ENCODE measurements at regions not wholly inside any gene's neighbourhood (a gene's known extent, or its start where the extent isn't known, plus 50 kb on each side); places are given as distances from the start of the nearest gene placed in this dataset.
"Not testable (repeated sequence)": the region's sequence is repeated elsewhere in the genome, so short reads cannot be mapped to it uniquely, and the experiment has no call there.

- Histone ChIP-seq H3K4me3 (no peak overlapping the region), H3K36me3 (no peaks in the 10 kb centered on the region), H3K27ac (no peak overlapping the region), H3K4me1 (no peaks in the 10 kb centered on the region), H3K9me3 (no peaks in the 10 kb centered on the region), H3K27me3 (no peaks in the 10 kb centered on the region)
- intact Hi-C loops (cut with DNase I; ENCODE audit: low total_unique reads): no loop called here
- no peak for DNase-seq
- TF ChIP-seq CTCF (IDR thresholded peaks at IDR 0.05): no peak
- no peak for TF ChIP-seq POLR2A (IDR thresholded peaks at IDR 0.05)
These were observed 151.0 kb downstream of the NUF2 start for GRCh38 chr1:163472651-163473248.

- Histone ChIP-seq H3K4me1 (no peaks in the 10 kb centered on the region), H3K4me3 (no peak overlapping the region), H3K27me3 (no peaks in the 10 kb centered on the region), H3K9me3 (no peaks in the 10 kb centered on the region), H3K27ac (no peak overlapping the region), H3K36me3 (no peaks in the 10 kb centered on the region)
- no peak for DNase-seq
- TF ChIP-seq POLR2A (IDR thresholded peaks at IDR 0.05) (no peak), CTCF (IDR thresholded peaks at IDR 0.05) (no peak)
- intact Hi-C loops (cut with DNase I; ENCODE audit: low total_unique reads): no loop called here
These were observed 155.6 kb downstream of the NUF2 start for GRCh38 chr1:163477276-163477830.

GRCh38 chr1:163498391-163499330 lies 176.9 kb downstream of the NUF2 start:
- not testable (repeated sequence) for DNase-seq, H3K4me3 ChIP-seq

GRCh38 chr1:163504331-163504978 lies 182.7 kb downstream of the NUF2 start:
- TF ChIP-seq POLR2A (IDR thresholded peaks at IDR 0.05): no peak
- no peak for TF ChIP-seq CTCF (IDR thresholded peaks at IDR 0.05)
- Histone ChIP-seq H3K4me1 (no peaks in the 10 kb centered on the region), H3K27me3 (no peaks in the 10 kb centered on the region), H3K36me3 (no peaks in the 10 kb centered on the region), H3K9me3 (no peaks in the 10 kb centered on the region), H3K27ac (no peak overlapping the region), H3K4me3 (no peak overlapping the region)
- DNase-seq: no peak
- intact Hi-C loops (cut with DNase I; ENCODE audit: low total_unique reads): no loop called here

More at GRCh38 chr1:163498391-163499330, 176.9 kb downstream of the NUF2 start:
- H3K27ac ChIP-seq; H3K27me3 ChIP-seq; H3K4me1 ChIP-seq; intact Hi-C loops (cut with DNase I; ENCODE audit: low total_unique reads); H3K9me3 ChIP-seq; H3K36me3 ChIP-seq: not testable (repeated sequence)

GRCh38 chr1:163509114-163509513 lies 187.4 kb downstream of the NUF2 start:
- no peaks in the 10 kb centered on the region for H3K4me1 ChIP-seq
- H3K27me3 ChIP-seq: no peaks in the 10 kb centered on the region
- intact Hi-C loops (cut with DNase I; ENCODE audit: low total_unique reads): no loop called here
- no peak for DNase-seq
- H3K36me3 ChIP-seq: no peaks in the 10 kb centered on the region
- no peak for TF ChIP-seq POLR2A (IDR thresholded peaks at IDR 0.05)
- TF ChIP-seq CTCF (IDR thresholded peaks at IDR 0.05): no peak
- no peak overlapping the region for H3K27ac ChIP-seq
- no peaks in the 10 kb centered on the region for H3K9me3 ChIP-seq
- H3K4me3 ChIP-seq: no peak overlapping the region
